HEK293 (cell line): ENCODE measurements at regions not wholly inside any gene's neighbourhood (a gene's known extent, or its start where the extent isn't known, plus 50 kb on each side); places are given as distances from the start of the nearest gene placed in this dataset.

Source experiments
- CTCF ChIA-PET: fragments of 350-600 bp; formaldehyde crosslinking; extraction: SDS; loops from one replicate; lab custom pipeline; 2021; ENCODE audit warnings: antibody characterized with exemption; lab: Yijun Ruan, JAX
- POLR2A ChIA-PET: fragments of 300-600 bp; formaldehyde crosslinking; extraction: SDS; loops from one replicate; lab custom pipeline; 2020; ENCODE audit warnings: antibody characterized with exemption, inconsistent platforms; lab: Yijun Ruan, JAX
- H3K27ac ChIP-seq: fragments of 200-500 bp; sonication (Bioruptor generic); 2 replicates; pipeline ENCODE4 v1.5.1; 2014; ENCODE audit warnings: low read depth, low read length, control low read depth, inconsistent platforms; ENCODE audit errors: extremely low read depth
- H3K36me3 ChIP-seq, 2 experiments: fragments of 200-500 bp in 1 of 2; sonication (Bioruptor generic) in 1 of 2; 1 replicate in 1 of 2; 2 replicates in 1 of 2; pipeline ENCODE4 v1.5.1; 2014 to 2017; ENCODE audit warnings: inconsistent platforms in 2 of 2, low read length in 2 of 2; ENCODE audit not compliant: control insufficient read depth in 2 of 2, insufficient read depth in 1 of 2
- H3K4me1 ChIP-seq: fragments of 200-500 bp; sonication (Bioruptor generic); 2 replicates; pipeline ENCODE4 v1.5.1; 2014; ENCODE audit warnings: mild to moderate bottlenecking, low read length, inconsistent platforms; ENCODE audit not compliant: control insufficient read depth, insufficient read depth
- H3K4me3 ChIP-seq: 2 replicates; pipeline ENCODE4 v1.5.1; 2011; ENCODE audit warnings: low read depth, mild to moderate bottlenecking, control low read depth, low read length, moderate library complexity
- H3K9me3 ChIP-seq: fragments of 200-500 bp; sonication (Bioruptor generic); 2 replicates; pipeline ENCODE4 v1.5.1; 2014; ENCODE audit warnings: low read depth, low read length, inconsistent platforms; ENCODE audit not compliant: control insufficient read depth, insufficient read depth
- BCL6B ChIP-seq: fragments of 450-650 bp; formaldehyde crosslinking; IDR thresholded peaks from 2 replicates; pipeline ENCODE4 v1.5.1; 2017; ENCODE audit warnings: missing biosample characterization, missing genetic modification characterization
- FEZF1 ChIP-seq: fragments of 450-650 bp; formaldehyde crosslinking; IDR thresholded peaks from 2 replicates; pipeline ENCODE4 v1.5.1; 2016; ENCODE audit warnings: missing biosample characterization, missing genetic modification characterization
- GFI1B ChIP-seq: fragments of 450-650 bp; formaldehyde crosslinking; IDR thresholded peaks from 2 replicates; pipeline ENCODE4 v1.5.1; 2016; ENCODE audit warnings: missing biosample characterization, missing genetic modification characterization
- KLF10 ChIP-seq: fragments of 450-650 bp; IDR thresholded peaks from 2 replicates; pipeline ENCODE4 v1.5.1; 2018; ENCODE audit warnings: missing biosample characterization, mild to moderate bottlenecking, missing genetic modification characterization
- KLF8 ChIP-seq: fragments of 450-650 bp; formaldehyde crosslinking; IDR thresholded peaks from 2 replicates; pipeline ENCODE4 v1.5.1; 2016; ENCODE audit warnings: missing biosample characterization, missing genetic modification characterization
- OSR2 ChIP-seq: fragments of 450-650 bp; formaldehyde crosslinking; IDR thresholded peaks from 2 replicates; pipeline ENCODE4 v1.5.1; 2016; ENCODE audit warnings: missing biosample characterization, missing genetic modification characterization
- PRDM10 ChIP-seq: fragments of 450-650 bp; formaldehyde crosslinking; IDR thresholded peaks from 2 replicates; pipeline ENCODE4 v1.5.1; 2016; ENCODE audit warnings: missing biosample characterization, missing genetic modification characterization
- REPIN1 ChIP-seq: fragments of 450-650 bp; formaldehyde crosslinking; IDR thresholded peaks from 2 replicates; pipeline ENCODE4 v1.5.1; 2017; ENCODE audit warnings: missing biosample characterization, missing genetic modification characterization, low read depth
- SALL2 ChIP-seq: fragments of 450-650 bp; formaldehyde crosslinking; IDR thresholded peaks from 2 replicates; pipeline ENCODE4 v1.5.0; 2017; ENCODE audit warnings: missing biosample characterization, mild to moderate bottlenecking, missing genetic modification characterization, borderline replicate concordance
- ZBTB11 ChIP-seq: fragments of 450-650 bp; formaldehyde crosslinking; conservative IDR thresholded peaks from 2 replicates; pipeline ENCODE4 v1.5.1; 2016; ENCODE audit warnings: low read depth, missing biosample characterization, missing genetic modification characterization
- ZEB2 ChIP-seq: fragments of 450-650 bp; formaldehyde crosslinking; IDR thresholded peaks from 2 replicates; pipeline ENCODE4 v1.5.1; 2016; ENCODE audit warnings: missing biosample characterization, missing genetic modification characterization
- ZNF112 ChIP-seq: fragments of 450-650 bp; formaldehyde crosslinking; IDR thresholded peaks from 2 replicates; pipeline ENCODE4 v1.5.0; 2017; ENCODE audit warnings: missing biosample characterization, missing genetic modification characterization
- ZNF175 ChIP-seq: fragments of 450-650 bp; formaldehyde crosslinking; IDR thresholded peaks from 2 replicates; pipeline ENCODE4 v1.5.1; 2016; ENCODE audit warnings: missing biosample characterization, missing genetic modification characterization
- ZNF19 ChIP-seq: fragments of 450-650 bp; formaldehyde crosslinking; IDR thresholded peaks from 2 replicates; pipeline ENCODE4; 2016; ENCODE audit warnings: missing biosample characterization, missing genetic modification characterization, low read depth
- ZNF2 ChIP-seq: fragments of 450-650 bp; formaldehyde crosslinking; IDR thresholded peaks from 2 replicates; pipeline ENCODE4 v1.5.1; 2016; ENCODE audit warnings: missing biosample characterization, missing genetic modification characterization
- ZNF23 ChIP-seq: fragments of 450-650 bp; formaldehyde crosslinking; IDR thresholded peaks from 2 replicates; pipeline ENCODE4 v1.5.1; 2016; ENCODE audit warnings: missing biosample characterization, missing genetic modification characterization, borderline replicate concordance
- ZNF24 ChIP-seq: fragments of 450-650 bp; formaldehyde crosslinking; IDR thresholded peaks from 2 replicates; pipeline ENCODE4 v1.5.1; 2016; ENCODE audit warnings: missing biosample characterization, missing genetic modification characterization
- ZNF266 ChIP-seq: fragments of 450-650 bp; formaldehyde crosslinking; IDR thresholded peaks from 2 replicates; pipeline ENCODE4 v1.5.1; 2016; ENCODE audit warnings: missing biosample characterization, missing genetic modification characterization, low read depth
- ZNF501 ChIP-seq: fragments of 450-650 bp; formaldehyde crosslinking; IDR thresholded peaks from 2 replicates; pipeline ENCODE4 v1.5.1; 2016; ENCODE audit warnings: missing biosample characterization, missing genetic modification characterization
- ZNF530 ChIP-seq: fragments of 450-650 bp; formaldehyde crosslinking; IDR thresholded peaks from 2 replicates; pipeline ENCODE4 v1.5.1; 2016; ENCODE audit warnings: low read depth, missing biosample characterization, missing genetic modification characterization
- ZNF626 ChIP-seq: fragments of 450-650 bp; sonication (Bioruptor Pico); formaldehyde crosslinking; IDR thresholded peaks from 2 replicates; pipeline ENCODE4 v1.5.1; 2018; ENCODE audit warnings: missing biosample characterization, missing genetic modification characterization, inconsistent platforms
- ZNF701 ChIP-seq: fragments of 450-650 bp; formaldehyde crosslinking; IDR thresholded peaks from 2 replicates; pipeline ENCODE4 v1.5.1; 2016; ENCODE audit warnings: missing biosample characterization, missing genetic modification characterization
- ZNF843 ChIP-seq: fragments of 450-650 bp; formaldehyde crosslinking; IDR thresholded peaks from 2 replicates; pipeline ENCODE4 v1.5.1; 2016; ENCODE audit warnings: missing biosample characterization, missing genetic modification characterization
- ZSCAN5A ChIP-seq: fragments of 450-650 bp; formaldehyde crosslinking; IDR thresholded peaks from 2 replicates; pipeline ENCODE4 v1.5.1; 2016; ENCODE audit warnings: missing biosample characterization, missing genetic modification characterization

GRCh38 chr7:17022920-17023319, 141.1 kb upstream of the AGR3 start (continued):
- no peak for TF ChIP-seq ZNF19 (tag by site-specific recombination)
- no peak for TF ChIP-seq ZBTB11 (tag by site-specific recombination)
- TF ChIP-seq OSR2 (tag by site-specific recombination), result no peak

GRCh38 chr7:17026269-17026668, 144.5 kb upstream of the AGR3 start:
- ChIA-PET POLR2A (no interaction called here), CTCF (interaction anchor here (0.6 kb wide), 1 partner anchor 309 kb away, joined by 4 read pairs; no protein-coding TSS in a partner anchor)
- no peaks in the 10 kb centered on the region for H3K36me3 ChIP-seq
- H3K4me1 ChIP-seq, result no peaks in the 10 kb centered on the region
- H3K9me3 ChIP-seq, result no peaks in the 10 kb centered on the region
- TF ChIP-seq KLF8 (tag by site-specific recombination) (no peak), REPIN1 (tag by site-specific recombination) (no peak), BCL6B (tag by site-specific recombination) (no peak), ZNF626 (tag by site-specific recombination) (no peak), ZNF2 (tag by site-specific recombination) (no peak), KLF10 (no peak), ZEB2 (tag by site-specific recombination) (no peak), ZNF24 (no peak), ZNF843 (no peak), PRDM10 (tag by site-specific recombination) (no peak), ZNF23 (tag by site-specific recombination) (no peak)
- TF ChIP-seq, all 188 proteins: peak for 0
- Histone ChIP-seq H3K4me3 (no peak overlapping the region), H3K27ac (no peak overlapping the region)

- TF ChIP-seq ZNF266, result no peak
- TF ChIP-seq ZNF112 (tag by site-specific recombination), result no peak
- no peak for TF ChIP-seq SALL2 (tag by site-specific recombination)
- TF ChIP-seq FEZF1 (tag by site-specific recombination), result no peak
- TF ChIP-seq ZNF530 (tag by site-specific recombination), result no peak
- no peak for TF ChIP-seq ZNF701
- no peak for TF ChIP-seq GFI1B (tag by site-specific recombination)
- TF ChIP-seq ZSCAN5A (tag by site-specific recombination), result no peak
- no peak for TF ChIP-seq ZNF501 (tag by site-specific recombination)
- TF ChIP-seq ZNF175 (tag by site-specific recombination), result no peak
- H3K4me3 ChIP-seq, result no peak overlapping the region
- ChIA-PET CTCF (interaction anchor here (0.6 kb wide), 1 partner anchor 1463 kb away, joined by 3 read pairs; no protein-coding TSS in a partner anchor), POLR2A (no interaction called here)
- H3K4me1 ChIP-seq, result no peaks in the 10 kb centered on the region
- no peaks in the 10 kb centered on the region for H3K9me3 ChIP-seq
- H3K27ac ChIP-seq, result no peak overlapping the region
- H3K36me3 ChIP-seq, result no peaks in the 10 kb centered on the region
Measured at GRCh38 chr7:17027143-17027788, 145.5 kb upstream of the AGR3 start.
